H9 (cell line): ENCODE measurements at regions not wholly inside any gene's neighbourhood (a gene's known extent, or its start where the extent isn't known, plus 50 kb on each side); places are given as distances from the start of the nearest gene placed in this dataset.

ENCODE experiments used
- DNase-seq: peaks from one replicate; pipeline ENCODE4 v3.0.0-alpha.2; 2017
- H2AFZ ChIP-seq: one replicate; pipeline ENCODE4 v1.6.1; 2013; ENCODE audit warnings: mild to moderate bottlenecking, low read length, control low read depth, moderate library complexity
- H2AK5ac ChIP-seq: 2 replicates; pipeline ENCODE4 v1.6.1; 2013; ENCODE audit warnings: low read length, control low read depth, mixed read lengths; ENCODE audit not compliant: insufficient read length
- H2BK120ac ChIP-seq: one replicate; pipeline ENCODE4 v1.6.1; 2013; ENCODE audit warnings: low read depth, mild to moderate bottlenecking, low read length, control low read depth, inconsistent platforms; ENCODE audit not compliant: poor library complexity, severe bottlenecking
- H2BK12ac ChIP-seq: 2 replicates; pipeline ENCODE4 v1.6.1; 2013; ENCODE audit warnings: low read length, control low read depth, mixed read lengths, low read depth; ENCODE audit not compliant: insufficient read length
- H2BK15ac ChIP-seq: 2 replicates; pipeline ENCODE4 v1.6.1; 2013; ENCODE audit warnings: low read depth, low read length, control low read depth
- H2BK20ac ChIP-seq: one replicate; pipeline ENCODE4 v1.6.1; 2013; ENCODE audit warnings: low read depth, mild to moderate bottlenecking, low read length, control low read depth, inconsistent platforms; ENCODE audit not compliant: poor library complexity, severe bottlenecking
- H2BK5ac ChIP-seq: 2 replicates; pipeline ENCODE4 v1.6.1; 2013; ENCODE audit warnings: low read length, control low read depth, mixed read lengths; ENCODE audit not compliant: insufficient read length
- H3K14ac ChIP-seq: 2 replicates; pipeline ENCODE4 v1.6.1; 2013; ENCODE audit warnings: low read length, control low read depth; ENCODE audit not compliant: insufficient read depth
- H3K18ac ChIP-seq: 2 replicates; pipeline ENCODE4 v1.6.1; 2013; ENCODE audit warnings: low read depth, mild to moderate bottlenecking, mixed read lengths, low read length, control low read depth; ENCODE audit not compliant: insufficient read length
- H3K23ac ChIP-seq: 2 replicates; pipeline ENCODE4 v1.6.1; 2013; ENCODE audit warnings: low read length, control low read depth, mixed read lengths, low read depth; ENCODE audit not compliant: insufficient read length
- H3K23me2 ChIP-seq: 2 replicates; pipeline ENCODE4 v1.6.1; 2013; ENCODE audit warnings: low read depth, mild to moderate bottlenecking, mixed read lengths, low read length, control low read depth; ENCODE audit not compliant: insufficient read length, poor library complexity, severe bottlenecking
- H3K27ac ChIP-seq: 2 replicates; pipeline ENCODE4 v1.5.1; 2013; ENCODE audit warnings: low read length, control low read depth, mixed read lengths, low read depth; ENCODE audit not compliant: insufficient read length
- H3K27me3 ChIP-seq: 2 replicates; pipeline ENCODE4 v1.6.1; 2013; ENCODE audit warnings: low read length, control low read depth, inconsistent platforms; ENCODE audit not compliant: insufficient read depth
- H3K4ac ChIP-seq: 2 replicates; pipeline ENCODE4 v1.6.1; 2013; ENCODE audit warnings: low read depth, mild to moderate bottlenecking, control low read depth, inconsistent platforms, low read length, moderate library complexity
- H3K4me1 ChIP-seq: 2 replicates; pipeline ENCODE4 v1.6.1; 2013; ENCODE audit warnings: low read length, control low read depth, inconsistent platforms; ENCODE audit not compliant: insufficient read depth
- H3K4me2 ChIP-seq: 2 replicates; pipeline ENCODE4 v1.6.1; 2013; ENCODE audit warnings: low read length, control low read depth, mixed read lengths; ENCODE audit not compliant: insufficient read length, insufficient read depth
- H3K56ac ChIP-seq: 2 replicates; pipeline ENCODE4 v1.6.1; 2013; ENCODE audit warnings: low read depth, mild to moderate bottlenecking, mixed read lengths, low read length, control low read depth; ENCODE audit not compliant: insufficient read length
- H3K79me1 ChIP-seq: 2 replicates; pipeline ENCODE4 v1.6.1; 2013; ENCODE audit warnings: low read depth, mild to moderate bottlenecking, moderate library complexity, low read length, control low read depth, inconsistent platforms; ENCODE audit not compliant: insufficient read depth, poor library complexity, severe bottlenecking
- H3K79me2 ChIP-seq: 2 replicates; pipeline ENCODE4 v1.6.1; 2013; ENCODE audit warnings: low read length, control low read depth, inconsistent platforms; ENCODE audit not compliant: insufficient read depth
- H3K9ac ChIP-seq: 2 replicates; pipeline ENCODE4 v1.6.1; 2013; ENCODE audit warnings: low read length, control low read depth, mixed read lengths; ENCODE audit not compliant: insufficient read length; ENCODE audit errors: extremely low read depth
- H3K9me3 ChIP-seq: one replicate; pipeline ENCODE4 v1.6.1; 2013; ENCODE audit warnings: low read depth, low read length, inconsistent platforms; ENCODE audit not compliant: control insufficient read depth
- H3T11ph ChIP-seq: one replicate; pipeline ENCODE4 v1.6.1; 2013; ENCODE audit warnings: mild to moderate bottlenecking, low read length, control low read depth, inconsistent platforms
- H4K20me1 ChIP-seq: one replicate; pipeline ENCODE4 v1.6.1; 2013; ENCODE audit not compliant: control insufficient read depth, insufficient read length, insufficient read depth
- H4K5ac ChIP-seq: 2 replicates; pipeline ENCODE4 v1.6.1; 2013; ENCODE audit warnings: low read depth, mild to moderate bottlenecking, mixed read lengths, low read length, control low read depth; ENCODE audit not compliant: insufficient read length
- H4K8ac ChIP-seq: replicated peaks from 2 replicates; pipeline ENCODE4 v1.6.1; 2013; ENCODE audit warnings: low read length, control low read depth, mixed read lengths, low read depth; ENCODE audit not compliant: insufficient read length
- H4K91ac ChIP-seq: 2 replicates; pipeline ENCODE4 v1.6.1; 2013; ENCODE audit warnings: low read depth, mild to moderate bottlenecking, moderate library complexity, mixed read lengths, low read length, control low read depth; ENCODE audit not compliant: insufficient read length
- H3K27ac Mint-ChIP-seq, 3 experiments: 2 replicates in 2 of 3; 3 replicates in 1 of 3; pipeline ENCODE4 v1.8.0; 2020 to 2021; ENCODE audit warnings: mixed read lengths in 3 of 3, mild to moderate bottlenecking in 1 of 3, moderate library complexity in 1 of 3
- H3K27me3 Mint-ChIP-seq: 2 replicates; pipeline ENCODE4 v1.8.0; 2021; ENCODE audit warnings: low read depth, mild to moderate bottlenecking, moderate library complexity, mixed read lengths
- H3K36me3 Mint-ChIP-seq, 3 experiments: 2 replicates in 2 of 3; 3 replicates in 1 of 3; pipeline ENCODE4 v1.8.0; 2020 to 2021; ENCODE audit warnings: low read depth in 3 of 3, mixed read lengths in 3 of 3; ENCODE audit not compliant: insufficient read depth in 1 of 3
- H3K4me1 Mint-ChIP-seq, 2 experiments: 2 replicates each; pipeline ENCODE4 v1.8.0; 2020; ENCODE audit warnings: mixed read lengths in 2 of 2
- H3K4me3 Mint-ChIP-seq, 2 experiments: 2 replicates in 1 of 2; 3 replicates in 1 of 2; pipeline ENCODE4 v1.8.0; 2020 to 2021; ENCODE audit warnings: mild to moderate bottlenecking in 2 of 2, mixed read lengths in 2 of 2, moderate library complexity in 1 of 2
- H3K9me3 Mint-ChIP-seq, 2 experiments: 2 replicates in 1 of 2; 3 replicates in 1 of 2; pipeline ENCODE4 v1.8.0; 2020; ENCODE audit warnings: mild to moderate bottlenecking in 2 of 2, mixed read lengths in 2 of 2, moderate library complexity in 1 of 2
- CTCF ChIP-seq: fragments of 200-600 bp; sonication (generic); conservative IDR thresholded peaks from 3 replicates; pipeline ENCODE4 v1.8.0; 2021; ENCODE audit warnings: antibody characterized with exemption, mild to moderate bottlenecking
- WGBS: extraction: QIAGEN DNeasy Blood & Tissue Kit; methylation state at CpG from one replicate; pipeline ENCODE4 v1.1.7; 2013; ENCODE audit warnings: missing lambda C conversion rate, low lambda C conversion rate, mixed read lengths; ENCODE audit not compliant: insufficient read length; ENCODE audit errors: extremely low coverage; 5-methylcytosine and 5-hydroxymethylcytosine counted together

DNA sequence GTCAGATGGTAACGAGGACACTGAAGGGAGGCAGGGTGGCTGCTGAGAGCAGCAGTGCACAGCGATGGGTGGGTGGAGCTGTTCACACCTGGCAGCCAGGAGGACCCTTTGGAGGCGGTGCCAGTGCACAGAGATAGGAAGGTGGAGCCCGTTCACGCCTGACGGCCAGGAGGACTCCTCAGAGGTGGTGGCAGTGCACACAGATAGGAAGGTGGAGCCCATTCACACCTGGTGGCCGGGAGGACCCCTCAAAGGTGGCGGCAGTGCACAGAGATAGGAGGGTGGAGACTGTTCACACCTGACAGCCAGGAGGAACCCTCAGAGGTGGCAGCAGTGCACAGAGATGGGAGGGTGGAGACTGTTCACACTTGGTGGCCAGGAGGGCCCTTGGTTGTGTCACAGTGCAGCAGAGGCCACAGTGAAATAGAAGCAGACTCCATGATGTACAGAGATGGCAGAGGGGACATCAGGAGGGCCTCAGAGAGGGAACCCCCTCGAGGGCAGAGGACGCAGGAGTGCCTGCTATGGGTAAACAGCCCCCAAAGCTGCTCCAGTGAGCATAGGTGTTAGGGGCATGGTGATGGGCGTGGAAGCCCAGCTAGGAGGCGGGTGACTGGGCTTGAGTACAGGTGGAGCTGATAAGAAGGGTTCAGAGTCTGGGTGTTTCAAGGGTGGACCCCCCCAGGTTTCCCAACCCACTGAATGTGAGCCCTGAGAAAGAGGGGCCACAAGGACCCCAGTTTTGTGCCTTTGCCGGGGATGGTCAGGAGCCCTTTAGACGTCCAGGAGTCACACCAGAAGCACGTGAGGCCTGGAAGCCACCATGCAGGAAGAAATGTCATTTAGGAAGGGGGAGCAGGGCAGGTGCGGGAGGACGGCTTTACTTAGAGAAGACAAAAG, 566.7 kb downstream of the BRD1 start:
- Histone ChIP-seq H2BK15ac (no peak overlapping the region), H3K18ac (no peak overlapping the region), H3K56ac (no peak overlapping the region), H2AK5ac (no peak overlapping the region), H3K23me2 (no peaks in the 10 kb centered on the region), H3K4ac (no peak overlapping the region), H3K4me1 (no peaks in the 10 kb centered on the region), H3K9me3 (no peaks in the 10 kb centered on the region), H4K91ac (no peak overlapping the region), H4K5ac (no peak overlapping the region), H2BK120ac (no peak overlapping the region), H4K8ac (no peak overlapping the region), H3K79me2 (0 out of 2 replicates have a peak, but pooled peaks cover 1% of the 10 kb centered on the region), H3K4me2 (no peak overlapping the region), H3K27ac (no peak overlapping the region), H2BK12ac (no peak overlapping the region), H4K20me1 (no peaks in the 10 kb centered on the region), H2BK20ac (no peak overlapping the region), H3K79me1 (no peaks in the 10 kb centered on the region), H3T11ph (no peak overlapping the region), H2AFZ (no peak overlapping the region), H2BK5ac (no peak overlapping the region), H3K23ac (no peak overlapping the region), H3K27me3 (no peaks in the 10 kb centered on the region), H3K9ac (no peak overlapping the region), H3K14ac (0 out of 2 replicates have a peak overlapping the region, but pooled peaks have one; percentile 68)
- Mint-ChIP-seq H3K27ac (no peak overlapping the region), H3K4me1 (peaks cover 12% of the 10 kb centered on the region in 2 experiments), H3K9me3 (peaks cover 2 to 7% of the 10 kb centered on the region in 2 experiments; a peak in 4 of 5 replicates), H3K4me3 (no peak overlapping the region), H3K36me3 (peaks cover 0 to 4% (median 0%) of the 10 kb centered on the region in 3 experiments; a peak in 4 of 7 replicates), H3K27me3 (peaks cover 43% of the 10 kb centered on the region)
- WGBS, result no CpG with 5 or more reads among the region's 17 CpGs
- DNase-seq, result no peak
- TF ChIP-seq CTCF, result no peak
